ENCODE measurements at regions not wholly inside any gene's neighbourhood (a gene's known extent, or its start where the extent isn't known, plus 50 kb on each side); places are given as distances from the start of the nearest gene placed in this dataset.

DNA sequence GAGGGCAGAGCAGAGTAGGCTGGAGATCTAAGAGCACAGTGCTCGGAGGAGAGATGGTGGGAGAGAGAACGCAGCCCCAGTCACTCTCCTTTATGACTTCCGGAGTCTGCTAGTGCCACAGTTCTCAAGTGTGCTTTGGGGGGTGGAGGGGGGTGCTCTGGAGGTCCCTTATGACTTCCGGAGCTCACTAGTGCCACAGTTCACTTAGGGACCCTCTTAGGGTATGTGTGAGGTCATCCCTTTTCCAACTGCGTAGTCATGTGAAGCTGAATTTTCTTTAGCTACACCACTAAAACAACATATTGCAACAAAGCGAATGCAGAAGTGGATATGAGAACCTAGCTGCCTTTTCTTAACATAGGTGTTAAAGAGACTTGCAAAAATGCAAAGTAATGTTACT is 153.7 kb upstream of the KCTD1 start:
- Histone ChIP-seq H3K9me3 (no peaks in the 10 kb centered on the region), H3K4me1 (peaks cover 4% of the 10 kb centered on the region), H3K4me3 (no peak overlapping the region), H3K27ac (no peak overlapping the region), H3K36me3 (replicated peaks in 1 of 2; ENCODE audit: insufficient read depth in 1 of 2, low read depth in 2 of 2) (no peaks in the 10 kb centered on the region), H3K27me3 (no peaks in the 10 kb centered on the region)
- intact Hi-C loops (cut with DNase I), result no loop called here
- WGBS, 2 donors, result 71 to 80% methylated on average over 6 of the region's 6 CpGs
- DNase-seq, result no peak
- TF ChIP-seq, protein P1, sequence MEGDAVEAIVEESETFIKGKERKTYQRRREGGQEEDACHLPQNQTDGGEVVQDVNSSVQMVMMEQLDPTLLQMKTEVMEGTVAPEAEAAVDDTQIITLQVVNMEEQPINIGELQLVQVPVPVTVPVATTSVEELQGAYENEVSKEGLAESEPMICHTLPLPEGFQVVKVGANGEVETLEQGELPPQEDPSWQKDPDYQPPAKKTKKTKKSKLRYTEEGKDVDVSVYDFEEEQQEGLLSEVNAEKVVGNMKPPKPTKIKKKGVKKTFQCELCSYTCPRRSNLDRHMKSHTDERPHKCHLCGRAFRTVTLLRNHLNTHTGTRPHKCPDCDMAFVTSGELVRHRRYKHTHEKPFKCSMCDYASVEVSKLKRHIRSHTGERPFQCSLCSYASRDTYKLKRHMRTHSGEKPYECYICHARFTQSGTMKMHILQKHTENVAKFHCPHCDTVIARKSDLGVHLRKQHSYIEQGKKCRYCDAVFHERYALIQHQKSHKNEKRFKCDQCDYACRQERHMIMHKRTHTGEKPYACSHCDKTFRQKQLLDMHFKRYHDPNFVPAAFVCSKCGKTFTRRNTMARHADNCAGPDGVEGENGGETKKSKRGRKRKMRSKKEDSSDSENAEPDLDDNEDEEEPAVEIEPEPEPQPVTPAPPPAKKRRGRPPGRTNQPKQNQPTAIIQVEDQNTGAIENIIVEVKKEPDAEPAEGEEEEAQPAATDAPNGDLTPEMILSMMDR (IDR thresholded peaks at IDR 0.05), result no peak
- TF ChIP-seq POLR2A (IDR thresholded peaks at IDR 0.05), result no peak
- no peak for ATAC-seq

DNA sequence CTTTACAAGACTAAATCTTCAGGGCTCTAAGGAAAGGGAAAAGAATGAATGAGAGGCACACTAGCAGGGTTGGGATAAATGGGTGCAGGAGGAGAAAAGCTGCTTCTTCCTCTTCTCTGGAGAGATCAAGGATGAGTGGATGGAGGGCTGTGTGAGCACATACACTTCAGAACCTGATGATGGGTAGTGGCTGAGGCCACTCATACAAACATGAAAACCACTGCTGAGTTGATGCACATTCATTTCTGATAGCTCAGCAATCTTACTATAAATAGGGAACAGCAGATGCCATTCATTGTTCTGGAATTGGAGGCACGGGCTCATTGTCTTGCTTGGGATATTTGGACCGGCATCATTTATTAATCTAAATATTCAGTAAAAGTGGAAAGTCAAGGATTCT is 152.4 kb upstream of the KCTD1 start:
- Histone ChIP-seq H3K4me3 (no peak overlapping the region), H3K9me3 (no peaks in the 10 kb centered on the region), H3K4me1 (peaks cover 4% of the 10 kb centered on the region), H3K27ac (no peak overlapping the region), H3K36me3 (replicated peaks in 1 of 2; ENCODE audit: insufficient read depth in 1 of 2, low read depth in 2 of 2) (no peaks in the 10 kb centered on the region), H3K27me3 (no peaks in the 10 kb centered on the region)
- intact Hi-C loops (cut with DNase I), result no loop called here
- DNase-seq (no peak), ATAC-seq (no peak)
- WGBS, 2 donors, result 100% methylated on average over 2 of the region's 2 CpGs
- TF ChIP-seq POLR2A (IDR thresholded peaks at IDR 0.05), result no peak
- TF ChIP-seq, protein P1 (IDR thresholded peaks at IDR 0.05), result no peak

DNA sequence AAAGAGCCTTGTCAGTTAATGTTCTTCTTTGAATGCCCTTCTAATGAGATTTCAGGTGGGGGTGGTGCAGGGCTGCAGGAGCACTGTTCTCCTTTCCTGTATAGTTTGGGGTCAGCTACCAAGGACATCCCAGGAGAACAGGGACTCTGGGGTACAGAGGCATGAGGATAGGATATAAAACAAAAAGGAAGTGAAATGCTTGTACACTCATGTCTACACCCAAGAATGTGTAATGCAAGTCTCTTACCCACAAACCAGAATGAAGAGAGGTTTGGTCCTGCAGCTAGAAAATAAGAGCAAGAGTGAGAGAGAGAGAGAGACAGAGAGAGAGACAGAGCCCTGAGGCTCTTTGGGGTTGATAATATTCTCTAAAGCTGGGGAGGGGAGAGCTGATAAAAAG is 151.8 kb upstream of the KCTD1 start:
- H3K9me3 ChIP-seq, result no peaks in the 10 kb centered on the region
- no peak for DNase-seq
- ATAC-seq, result no peak
- no peaks in the 10 kb centered on the region for H3K27me3 ChIP-seq
- intact Hi-C loops (cut with DNase I), result no loop called here
- H3K36me3 ChIP-seq (replicated peaks in 1 of 2; ENCODE audit: insufficient read depth in 1 of 2, low read depth in 2 of 2), result no peaks in the 10 kb centered on the region
- TF ChIP-seq POLR2A (IDR thresholded peaks at IDR 0.05), result no peak
- TF ChIP-seq, protein P1 (IDR thresholded peaks at IDR 0.05), result no peak
- peaks cover 4% of the 10 kb centered on the region for H3K4me1 ChIP-seq
- no peak overlapping the region for H3K27ac ChIP-seq
- no peak overlapping the region for H3K4me3 ChIP-seq

DNA sequence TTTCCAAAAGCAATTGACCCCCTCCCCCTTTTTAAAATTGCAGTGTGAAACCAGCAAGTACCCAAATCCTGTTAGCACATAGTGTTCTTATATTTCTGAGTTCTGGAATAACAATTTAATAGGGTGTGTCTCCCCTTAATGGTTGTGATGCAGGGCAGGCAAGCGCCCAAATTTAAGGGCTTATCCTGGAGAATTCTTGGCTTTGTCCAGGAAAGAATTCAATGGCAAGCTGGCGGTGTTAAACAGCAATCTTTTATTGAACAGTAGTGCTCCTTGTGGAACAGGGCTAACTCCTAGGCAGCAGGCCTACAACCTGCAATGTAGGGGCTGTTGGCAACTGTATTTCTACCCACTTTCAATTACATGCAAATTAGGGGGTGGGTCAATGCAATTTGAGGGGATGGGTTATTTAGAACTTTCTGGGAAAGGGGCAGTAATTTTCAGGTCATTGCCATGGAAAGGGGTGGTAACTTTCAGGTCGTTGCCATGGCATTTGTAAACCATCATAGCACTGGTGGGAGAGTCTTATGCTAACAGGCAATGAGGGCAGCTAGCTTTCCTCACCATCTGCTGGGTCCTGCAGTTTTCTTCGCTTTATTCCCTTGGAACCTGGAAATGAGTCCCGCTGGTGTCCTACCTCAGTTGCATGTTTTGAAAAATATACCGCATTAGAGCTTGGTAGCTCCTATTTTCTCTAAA is 149.0 kb upstream of the KCTD1 start:
- Histone ChIP-seq H3K27me3 (no peaks in the 10 kb centered on the region), H3K9me3 (no peaks in the 10 kb centered on the region), H3K27ac (no peak overlapping the region), H3K4me3 (no peak overlapping the region), H3K36me3 (replicated peaks in 1 of 2; ENCODE audit: insufficient read depth in 1 of 2, low read depth in 2 of 2) (no peaks in the 10 kb centered on the region), H3K4me1 (no peaks in the 10 kb centered on the region)
- WGBS, 2 donors, result 76 to 81% methylated on average over 6 of the region's 6 CpGs
- intact Hi-C loops (cut with DNase I), result no loop called here
- no peak for DNase-seq
- no peak for TF ChIP-seq POLR2A (IDR thresholded peaks at IDR 0.05)
- TF ChIP-seq, protein P1 (IDR thresholded peaks at IDR 0.05), result no peak
- ATAC-seq, result no peak

DNA sequence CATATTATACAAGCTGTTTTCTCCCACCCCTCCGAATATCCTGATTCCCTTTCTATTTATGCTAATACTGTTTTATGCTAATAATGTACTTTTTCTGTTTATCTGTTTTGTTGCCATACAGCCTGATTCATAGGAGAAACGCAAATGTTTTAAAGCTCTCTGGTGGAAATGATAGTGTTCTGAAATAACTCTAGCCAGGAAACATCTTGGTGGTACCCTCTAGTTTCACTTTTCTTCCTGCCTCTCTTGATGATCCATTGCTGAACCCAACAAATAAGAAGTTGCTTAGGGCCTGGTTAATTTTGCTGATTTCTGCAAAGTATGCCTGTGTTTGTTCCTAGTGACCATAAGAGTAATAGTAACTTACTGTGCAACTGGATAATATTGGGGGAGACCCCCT is 148.4 kb upstream of the KCTD1 start:
- intact Hi-C loops (cut with DNase I), result no loop called here
- TF ChIP-seq, protein P1 (IDR thresholded peaks at IDR 0.05), result no peak
- TF ChIP-seq POLR2A (IDR thresholded peaks at IDR 0.05), result no peak
- Histone ChIP-seq H3K4me3 (no peak overlapping the region), H3K27me3 (no peaks in the 10 kb centered on the region), H3K9me3 (peaks cover 0 to under 1% (median 0%) of the 10 kb centered on the region in 3 donors), H3K4me1 (no peaks in the 10 kb centered on the region), H3K36me3 (replicated peaks in 1 of 2; ENCODE audit: insufficient read depth in 1 of 2, low read depth in 2 of 2) (no peaks in the 10 kb centered on the region), H3K27ac (no peak overlapping the region)
- ATAC-seq (no peak), DNase-seq (no peak)
- 58 to 77% methylated on average over 2 of the region's 2 CpGs for WGBS, 2 donors
